Activated effector memory CD4-positive, alpha-beta T cell treated with Interleukin-2 at 50 U/mL for 16 hours (primary cell): ENCODE measurements at regions not wholly inside any gene's neighbourhood (a gene's known extent, or its start where the extent isn't known, plus 50 kb on each side); places are given as distances from the start of the nearest gene placed in this dataset.

Experiments
- DNase-seq: peaks from one replicate; pipeline ENCODE4 v3.0.0-alpha.2; 2020

- no peak for DNase-seq
These were observed 98.9 kb upstream of the IRF2BP2 start for GRCh38 chr1:234708700-234709395.

GRCh38 chr1:234707641-234708040 lies 97.7 kb upstream of the IRF2BP2 start:
- no peak for DNase-seq

GRCh38 chr1:234706931-234707330 lies 97.0 kb upstream of the IRF2BP2 start:
- DNase-seq, result no peak

- DNase-seq, result no peak
These were observed 96.2 kb upstream of the IRF2BP2 start for GRCh38 chr1:234706199-234706598.

- no peak for DNase-seq
These were observed 95.6 kb upstream of the IRF2BP2 start for GRCh38 chr1:234705615-234706014.

GRCh38 chr1:234704106-234704887 lies 94.3 kb upstream of the IRF2BP2 start:
- DNase-seq, result no peak

GRCh38 chr1:234702342-234703000 lies 92.5 kb upstream of the IRF2BP2 start:
- DNase-seq, result no peak

GRCh38 chr1:234701737-234702341 lies 91.9 kb upstream of the IRF2BP2 start:
- DNase-seq, result no peak

DNA sequence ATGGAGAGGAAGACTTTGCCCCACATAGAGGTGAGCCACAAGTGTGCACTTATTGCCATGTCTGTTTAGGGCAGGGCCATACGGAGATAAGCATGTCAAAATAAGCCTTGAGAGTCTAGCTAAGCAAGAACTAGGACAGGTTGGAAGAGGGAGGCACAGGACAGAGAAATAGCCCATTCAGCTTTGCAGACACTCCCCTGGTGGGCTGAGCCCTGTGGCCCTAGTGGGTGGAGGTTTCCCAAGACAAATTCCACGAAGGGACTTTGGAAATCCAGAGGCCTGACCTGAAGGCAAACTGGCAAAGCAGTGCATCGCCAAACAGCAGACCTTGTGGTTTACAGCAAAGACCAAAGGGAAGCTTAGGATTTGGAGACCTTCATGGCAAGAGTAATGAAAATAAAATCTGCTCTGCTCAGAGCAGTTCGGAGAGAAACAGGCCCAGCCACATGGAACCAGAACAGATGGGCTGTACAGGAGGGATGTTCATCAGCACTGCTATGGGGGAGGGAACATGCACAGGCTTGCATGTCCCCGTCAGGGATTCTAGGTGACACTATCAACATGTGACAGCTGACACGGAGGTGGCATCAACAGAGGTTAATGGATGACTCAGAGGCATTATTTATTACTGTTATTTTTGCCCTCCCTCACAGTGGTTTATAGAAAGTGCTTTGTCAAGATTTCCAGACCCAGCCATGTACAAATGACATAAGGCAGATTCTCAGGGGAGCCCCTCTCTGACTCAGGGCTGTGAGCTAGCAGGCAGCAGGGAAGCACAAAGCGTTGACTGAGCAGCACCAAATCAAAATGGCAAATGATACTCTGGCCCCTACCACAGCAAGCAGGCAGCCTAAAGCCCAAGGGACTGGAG lies 90.1 kb upstream of the IRF2BP2 start:
- no peak for DNase-seq

DNA sequence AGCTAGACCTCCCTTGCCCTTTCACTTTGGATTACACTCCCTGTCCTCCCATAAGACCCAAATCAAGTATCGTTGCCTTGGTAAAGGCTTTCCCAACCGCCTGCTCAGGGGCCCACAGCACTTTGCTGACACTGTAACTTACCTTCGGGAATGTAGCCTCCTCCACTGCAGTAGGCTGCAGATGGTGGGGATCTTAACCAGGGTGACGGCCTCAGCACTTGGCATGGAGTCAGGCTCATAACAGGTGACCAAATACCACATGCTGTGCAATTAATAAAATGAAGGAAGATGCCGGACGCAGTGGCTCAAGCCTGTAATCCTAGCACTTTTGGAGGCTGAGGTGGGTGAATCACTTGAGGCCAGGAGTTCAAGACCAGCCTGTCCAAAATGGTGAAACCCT lies 88.7 kb upstream of the IRF2BP2 start:
- DNase-seq, result no peak

DNA sequence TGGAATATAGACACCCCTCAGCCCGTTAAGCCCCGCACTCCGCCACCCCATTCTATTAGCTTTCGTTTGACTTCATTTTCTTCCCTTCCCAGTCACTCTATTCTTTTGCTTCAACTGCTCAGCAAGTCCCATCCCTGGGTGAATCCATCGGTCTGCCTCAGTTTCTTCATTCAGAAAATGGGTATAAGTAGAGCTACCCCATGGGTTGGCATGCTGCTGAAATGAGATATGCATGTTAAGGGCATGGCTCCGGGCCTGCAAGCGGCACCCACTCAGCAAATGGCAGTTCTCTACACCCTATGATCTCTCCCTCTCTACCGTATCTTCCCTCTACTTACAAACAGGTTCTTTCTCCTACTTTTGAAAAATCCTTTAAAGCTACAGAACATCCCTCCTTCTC lies 87.8 kb upstream of the IRF2BP2 start:
- DNase-seq, result no peak

DNA sequence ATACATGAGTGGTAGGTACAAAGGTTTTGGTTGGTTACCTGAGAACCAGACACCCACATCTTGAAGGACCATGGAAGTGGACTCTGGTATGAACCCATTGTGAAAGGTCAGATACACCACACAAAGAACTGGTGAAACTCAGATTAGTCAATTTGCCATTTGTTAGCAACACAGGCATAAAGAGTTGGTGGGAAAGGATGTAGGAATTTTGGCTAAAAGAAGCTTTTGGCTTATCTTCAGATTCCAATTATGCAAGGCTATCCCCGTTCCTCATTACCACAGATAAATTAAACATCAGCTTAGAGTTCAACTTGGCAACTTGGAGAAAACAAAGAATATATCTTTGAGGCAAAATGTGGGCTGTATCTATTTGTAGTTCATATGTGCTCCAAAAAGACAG lies 87.0 kb upstream of the IRF2BP2 start:
- DNase-seq, result no peak

- DNase-seq, result no peak
These were observed 86.2 kb upstream of the IRF2BP2 start for GRCh38 chr1:234696148-234696576.

- DNase-seq, result no peak
These were observed 84.7 kb upstream of the IRF2BP2 start for GRCh38 chr1:234694661-234695060.

GRCh38 chr1:234692966-234693580 lies 83.1 kb upstream of the IRF2BP2 start:
- no peak for DNase-seq

GRCh38 chr1:234691567-234691966 lies 81.6 kb upstream of the IRF2BP2 start:
- DNase-seq, result no peak

DNA sequence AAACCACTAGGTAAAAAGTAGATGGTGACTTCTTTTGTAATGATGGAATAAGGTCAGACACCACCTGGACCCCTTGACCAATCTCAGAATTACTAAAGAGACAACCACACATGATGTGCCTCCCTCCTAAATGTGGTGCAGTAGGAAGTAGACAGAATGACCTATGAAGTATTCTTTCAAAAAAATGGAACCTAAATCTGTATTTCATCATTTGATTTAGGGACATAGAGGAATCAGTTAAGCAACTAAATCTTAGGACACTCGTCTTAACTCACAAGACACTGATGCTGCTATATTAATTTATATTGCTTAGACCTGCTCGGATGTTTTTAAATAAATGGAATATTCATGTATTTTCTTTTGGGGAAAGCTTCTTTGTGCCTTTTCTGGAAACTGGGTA lies 80.9 kb upstream of the IRF2BP2 start:
- DNase-seq, result no peak

GRCh38 chr1:234689236-234689635 lies 79.3 kb upstream of the IRF2BP2 start:
- no peak for DNase-seq

DNA sequence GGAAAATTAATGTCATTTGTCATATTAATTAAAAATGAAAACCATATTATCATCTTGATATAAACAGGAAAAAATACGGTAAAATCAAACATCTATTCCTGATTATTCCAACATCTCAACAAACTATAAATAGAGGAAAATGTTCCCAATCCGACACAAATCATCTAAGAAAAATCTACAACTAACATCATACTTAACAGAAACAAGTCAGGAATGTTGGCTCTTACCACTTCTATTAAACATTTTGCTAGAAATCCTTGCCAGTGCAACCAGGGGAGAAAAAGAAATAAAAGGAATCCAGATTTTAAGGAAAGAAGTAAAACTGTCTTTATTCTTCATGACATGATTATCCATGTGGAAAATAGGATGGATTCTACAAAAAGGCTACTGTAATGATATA lies 77.0 kb upstream of the IRF2BP2 start:
- no peak for DNase-seq

DNA sequence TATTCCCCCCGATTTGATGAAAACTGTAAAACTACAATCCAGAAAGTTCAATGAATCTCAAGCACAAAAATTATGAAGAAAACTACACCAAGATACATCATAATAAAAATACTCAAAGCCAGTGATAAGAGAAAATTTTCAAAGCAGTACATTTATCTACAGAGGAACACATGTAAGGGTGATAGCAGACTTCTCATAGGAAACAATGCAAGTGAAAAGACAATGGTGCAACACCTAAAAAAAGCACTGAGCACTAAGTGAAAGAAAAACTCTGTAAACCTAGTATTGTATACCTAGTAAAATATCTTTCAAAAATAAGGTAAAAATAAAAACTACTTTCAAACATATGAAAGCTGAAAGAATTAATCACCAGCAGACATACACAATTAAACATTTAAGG lies 76.1 kb upstream of the IRF2BP2 start:
- DNase-seq, result no peak

GRCh38 chr1:234684856-234685255 lies 74.9 kb upstream of the IRF2BP2 start:
- no peak for DNase-seq
